ELF-1 (cell line): ENCODE measurements at regions not wholly inside any gene's neighbourhood (a gene's known extent, or its start where the extent isn't known, plus 50 kb on each side); places are given as distances from the start of the nearest gene placed in this dataset.

ENCODE experiments used
- DNase-seq: peaks from one replicate; pipeline ENCODE4 v3.0.0-alpha.2; 2016; ENCODE audit warnings: low read depth, low spot score

DNA sequence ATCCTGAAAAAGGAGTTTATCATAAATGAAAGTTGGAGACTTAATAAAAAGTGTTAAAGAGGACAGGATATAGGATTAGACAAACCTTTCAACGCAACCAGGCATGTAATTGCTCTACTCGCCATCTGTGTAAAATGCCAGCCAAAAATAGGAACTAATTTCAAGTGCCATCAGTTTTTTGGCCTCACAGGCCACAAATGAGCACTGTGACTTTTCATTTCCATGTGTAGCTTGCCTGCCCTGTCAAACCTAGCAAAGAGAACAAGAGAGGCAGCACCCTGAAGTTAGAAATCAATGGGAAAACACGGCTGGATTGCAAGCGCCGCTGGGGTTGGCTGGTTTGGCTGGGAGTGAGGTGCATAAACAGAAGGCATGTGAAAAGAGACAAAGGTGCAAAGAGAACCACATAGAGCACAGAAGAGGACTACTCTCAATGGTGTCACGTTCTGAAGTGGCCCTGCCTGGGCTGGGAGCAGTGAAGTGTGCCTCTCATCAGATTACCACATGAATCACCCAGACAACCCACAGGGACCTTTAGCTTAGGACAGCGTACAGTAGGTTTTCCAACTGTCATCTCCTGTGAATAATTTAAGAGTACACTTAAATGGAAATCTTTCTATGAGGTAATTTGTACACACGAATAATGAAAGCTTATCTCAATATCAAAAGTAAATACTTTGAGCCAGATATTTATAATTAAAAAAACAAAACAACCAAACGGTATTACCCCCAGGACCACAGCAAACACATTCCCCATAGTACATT, 78.0 kb upstream of the NHSL1 start:
- DNase-seq = peak; percentile 65

DNA sequence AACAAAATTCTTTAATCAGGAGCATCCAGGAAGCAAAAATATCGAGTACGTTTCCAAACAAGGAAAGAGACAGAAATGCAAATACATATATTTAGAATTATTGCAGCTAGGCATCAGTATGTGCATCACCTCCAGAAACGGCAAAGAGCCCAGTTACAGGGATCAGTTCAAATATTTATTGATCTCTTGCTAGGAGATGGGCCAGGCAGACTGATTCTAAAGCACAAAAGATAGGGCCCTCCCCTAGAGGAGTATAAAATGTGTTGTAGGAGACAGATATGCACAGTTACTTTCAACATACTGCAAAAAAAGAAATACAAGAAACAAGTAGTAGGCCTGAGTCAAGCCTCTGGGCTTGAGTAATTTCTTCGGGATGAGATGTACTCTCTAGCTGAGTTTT, 80.7 kb upstream of the NHSL1 start:
- no peak for DNase-seq

DNA sequence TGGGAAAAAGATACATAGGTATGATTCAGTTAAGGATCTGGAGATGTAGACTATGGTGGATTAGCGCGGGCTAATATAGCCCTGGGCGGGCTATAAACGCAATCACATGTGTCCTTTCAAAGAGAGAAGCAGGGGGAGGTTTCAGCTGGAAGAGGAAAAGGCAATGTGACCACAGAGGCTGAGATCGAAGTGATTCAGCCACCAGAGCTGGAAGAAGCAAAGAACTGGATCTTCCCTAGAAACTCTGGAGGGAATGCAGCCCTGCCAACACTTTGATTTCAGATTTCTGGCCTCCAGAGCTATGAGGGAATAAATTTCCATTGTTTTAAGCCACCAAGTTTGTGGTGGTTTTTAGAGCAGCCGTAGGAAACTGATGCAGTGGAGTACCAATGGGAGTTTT, 81.5 kb upstream of the NHSL1 start:
- no peak for DNase-seq

DNA sequence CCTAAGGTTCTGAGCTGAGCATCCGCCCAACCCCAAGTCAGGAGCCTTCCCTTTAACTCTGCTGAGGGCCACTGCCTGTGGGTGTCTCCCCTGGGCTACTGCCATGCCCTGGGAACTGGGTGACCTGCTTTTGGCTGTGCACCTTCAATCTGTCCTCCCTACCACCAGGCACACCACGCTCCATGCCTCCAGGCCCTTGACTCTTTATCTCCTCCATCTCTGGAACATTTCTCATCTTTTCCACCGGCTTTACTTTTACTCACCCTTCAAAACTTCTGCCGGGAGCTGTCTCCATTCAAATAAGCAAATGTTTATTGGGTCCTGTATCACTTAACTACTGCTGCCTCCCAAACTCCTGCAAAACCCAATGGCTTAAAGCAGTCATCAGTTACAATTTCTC, 83.3 kb upstream of the NHSL1 start:
- no peak for DNase-seq

DNA sequence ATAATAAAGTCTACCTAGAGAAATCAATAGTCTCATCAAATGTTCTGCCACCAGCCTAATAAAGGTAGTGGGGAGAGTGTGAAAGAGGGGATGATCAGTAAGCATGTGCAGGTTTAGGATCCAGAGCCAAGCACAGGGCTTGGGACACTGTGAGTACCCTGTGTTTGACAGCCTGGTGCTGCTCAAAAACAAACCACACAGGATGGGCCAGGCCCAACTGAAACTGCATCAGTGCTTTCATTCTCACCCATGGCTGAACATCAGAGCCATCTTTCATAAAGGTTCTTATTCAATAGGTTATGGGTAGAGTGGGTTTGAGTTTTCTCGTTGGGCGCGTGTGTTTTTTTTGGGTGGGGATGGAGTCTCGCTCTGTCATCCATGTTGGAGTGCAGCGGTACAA, 87.3 kb upstream of the NHSL1 start:
- DNase-seq = no peak

DNA sequence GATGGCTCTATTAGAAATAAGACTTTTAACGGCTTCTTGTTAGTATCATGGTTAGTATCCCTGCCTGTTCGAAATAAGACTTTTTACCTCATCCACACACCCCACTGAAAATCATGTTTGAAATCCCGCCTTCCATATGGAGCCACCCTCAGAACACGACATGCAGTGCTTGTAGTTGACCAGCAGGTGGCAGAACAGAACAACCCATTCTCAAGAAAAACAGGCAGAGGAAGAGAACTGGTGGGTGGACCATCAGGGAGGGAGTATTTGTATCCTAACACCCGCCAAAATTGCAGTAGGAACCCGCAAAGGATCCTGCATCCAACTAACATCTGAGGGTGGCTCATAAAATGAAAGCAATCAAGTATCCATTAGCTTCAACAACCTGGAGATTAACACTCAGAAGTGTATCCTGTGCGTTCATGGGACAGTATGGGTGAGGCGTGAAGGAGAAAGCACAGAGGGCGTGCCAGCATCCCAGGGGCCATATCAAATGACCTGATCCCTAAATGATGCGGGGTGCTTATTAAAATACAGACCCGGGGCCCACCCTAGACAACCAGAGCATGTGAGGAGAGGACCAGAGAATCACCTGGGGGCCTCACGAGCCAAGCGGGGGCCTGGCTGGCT, 89.6 kb upstream of the NHSL1 start:
- peak; percentile 83 for DNase-seq

DNA sequence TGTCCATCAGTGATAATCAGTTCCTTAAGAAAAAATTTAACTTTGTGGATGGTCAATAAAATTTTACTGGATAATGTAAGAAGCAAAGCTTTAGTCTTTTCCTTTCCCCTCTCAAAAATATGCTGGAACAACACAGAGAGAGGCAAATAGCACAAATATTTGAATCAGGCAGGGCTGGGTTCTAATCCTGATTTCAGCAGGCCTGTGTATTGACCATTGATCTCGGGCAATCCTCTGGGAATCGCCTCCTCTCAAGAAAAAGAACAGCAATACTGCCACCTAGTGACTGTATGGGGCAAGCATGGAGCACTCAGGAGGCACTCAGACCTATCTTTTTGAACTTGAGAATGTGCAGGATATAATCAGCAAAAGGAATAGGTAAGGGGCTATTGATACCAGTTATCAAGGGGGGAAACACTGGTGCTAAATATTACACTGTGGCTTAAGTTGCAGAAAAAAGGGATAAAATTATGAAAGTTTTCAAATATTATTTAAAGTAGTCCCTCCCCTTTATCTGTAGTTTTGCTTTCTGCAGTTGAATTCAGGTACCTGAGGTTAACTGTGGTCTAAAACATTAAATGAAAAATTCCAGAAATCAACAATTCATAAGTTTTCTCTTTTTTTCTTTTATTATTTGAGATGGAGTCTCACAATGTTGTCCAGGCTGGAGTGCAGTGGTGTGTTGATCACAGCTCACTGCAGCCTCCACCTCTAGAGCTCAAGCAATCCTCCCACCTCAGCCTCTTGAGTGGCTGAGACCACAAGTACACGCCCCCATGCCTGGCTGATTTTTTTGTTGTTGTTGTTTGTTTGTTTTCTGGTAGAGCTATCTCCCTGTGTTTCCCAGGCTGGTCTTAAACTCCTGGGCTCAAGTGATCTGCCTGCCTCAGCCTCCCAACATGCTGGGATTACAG, 91.8 kb upstream of the NHSL1 start:
- peak; percentile 71 for DNase-seq

DNA sequence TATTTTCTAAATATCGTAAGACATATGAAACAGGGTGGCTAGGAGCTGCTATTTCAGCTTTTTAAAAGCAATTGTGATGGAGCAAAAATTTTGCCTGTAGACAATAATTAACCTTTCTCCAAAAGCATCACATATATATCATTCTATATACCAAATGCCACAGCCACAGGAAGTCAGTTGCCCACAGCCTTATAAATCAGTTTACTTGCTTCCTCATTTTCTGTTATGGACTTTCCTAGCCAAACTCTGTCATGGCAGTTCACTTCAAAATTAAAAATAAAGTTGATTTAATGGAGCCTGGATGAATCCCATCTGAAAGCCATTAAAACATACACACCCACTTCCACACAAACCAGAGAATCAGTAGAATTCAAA, 93.4 kb upstream of the NHSL1 start:
- DNase-seq = no peak

DNA sequence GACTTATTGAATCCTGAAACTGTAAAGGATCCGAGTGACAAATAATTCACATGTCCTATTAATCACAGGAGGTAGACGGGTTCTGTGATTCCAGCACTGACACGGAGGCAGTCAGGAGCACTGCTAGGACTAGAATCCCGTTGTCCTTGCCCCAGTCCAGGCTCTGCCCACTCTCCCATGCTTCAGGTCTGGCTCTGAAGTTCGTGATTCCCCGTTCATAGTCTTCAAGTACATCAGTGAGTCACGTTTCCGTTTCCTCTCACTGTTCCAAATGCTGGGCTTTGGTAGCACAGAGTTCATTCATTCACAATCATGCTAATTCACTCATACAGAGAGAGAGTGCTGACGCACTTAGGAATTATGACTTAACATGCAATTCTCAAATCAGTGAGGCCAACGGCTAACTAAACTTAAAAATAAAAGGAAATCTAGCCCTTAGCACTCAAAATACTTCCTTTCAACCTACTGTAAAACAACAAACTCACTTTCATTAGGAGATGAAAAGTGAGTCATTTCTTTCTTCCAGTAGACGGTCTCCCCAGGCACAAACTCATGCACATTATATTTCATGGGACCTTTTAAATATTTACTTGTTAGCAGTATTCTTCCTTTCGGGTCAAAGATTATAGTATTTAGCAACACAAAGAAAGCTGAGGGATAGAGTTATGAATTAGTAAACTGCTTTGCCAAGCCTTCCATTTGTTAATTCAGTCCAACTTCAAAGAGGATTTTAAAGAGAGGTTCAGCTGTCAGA, 94.0 kb upstream of the NHSL1 start:
- no peak for DNase-seq

DNA sequence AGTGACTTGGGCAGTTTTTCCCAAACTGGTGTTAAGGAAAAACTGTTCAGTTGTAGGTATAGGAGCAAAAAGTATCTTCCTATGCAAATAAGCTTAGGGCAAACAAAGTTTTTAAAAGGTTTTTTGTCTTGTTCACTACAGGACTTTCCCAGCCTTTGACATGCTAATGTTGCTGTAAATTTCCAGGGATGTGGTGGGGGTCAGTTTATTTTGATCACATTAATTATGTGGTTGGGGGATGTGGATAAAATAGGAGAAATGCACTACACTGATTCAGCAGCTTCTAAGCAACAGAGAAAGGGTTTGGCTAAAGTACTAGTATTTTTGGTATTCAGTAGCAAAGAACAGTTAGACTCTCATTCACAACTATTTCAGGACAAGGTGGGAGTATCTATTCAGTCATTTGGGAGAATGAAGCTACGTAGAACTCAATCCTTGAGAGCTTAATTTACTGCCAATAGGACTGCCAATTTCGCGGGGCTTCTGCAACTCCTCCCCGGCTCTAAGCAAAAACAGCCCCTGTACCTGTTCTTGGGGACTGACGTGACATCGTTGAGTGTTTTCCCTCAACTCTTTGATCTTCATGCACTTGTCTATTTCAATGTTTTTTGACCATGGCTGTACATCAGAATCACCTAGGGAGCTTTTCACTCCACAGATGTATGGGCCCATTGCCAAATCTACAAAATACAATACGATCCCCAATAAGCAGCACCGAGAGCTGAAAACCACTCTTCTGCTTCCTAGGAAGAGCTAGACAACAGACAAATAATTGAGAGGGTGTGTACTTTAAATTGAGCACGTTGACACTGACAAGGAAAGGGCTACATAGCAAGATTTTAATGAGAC, 94.8 kb upstream of the NHSL1 start:
- no peak for DNase-seq

DNA sequence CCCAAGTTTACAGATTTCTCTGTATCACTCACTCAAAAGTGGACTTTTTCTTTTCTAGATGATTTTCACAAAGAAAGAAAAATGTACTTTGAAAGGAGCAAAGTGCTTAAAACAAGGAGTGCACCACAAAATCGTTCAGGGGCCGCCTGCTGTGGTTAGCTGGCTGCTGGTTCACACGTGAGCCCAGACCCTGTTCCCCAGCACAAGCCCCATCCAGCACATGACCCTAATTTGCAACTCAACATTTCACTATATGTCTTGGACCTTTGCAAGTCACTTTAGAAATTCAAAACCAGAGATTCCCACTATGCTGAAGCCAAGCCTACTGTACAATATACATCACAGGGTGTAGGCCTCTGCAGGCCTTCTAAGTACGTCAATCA, 95.5 kb upstream of the NHSL1 start:
- DNase-seq = no peak

DNA sequence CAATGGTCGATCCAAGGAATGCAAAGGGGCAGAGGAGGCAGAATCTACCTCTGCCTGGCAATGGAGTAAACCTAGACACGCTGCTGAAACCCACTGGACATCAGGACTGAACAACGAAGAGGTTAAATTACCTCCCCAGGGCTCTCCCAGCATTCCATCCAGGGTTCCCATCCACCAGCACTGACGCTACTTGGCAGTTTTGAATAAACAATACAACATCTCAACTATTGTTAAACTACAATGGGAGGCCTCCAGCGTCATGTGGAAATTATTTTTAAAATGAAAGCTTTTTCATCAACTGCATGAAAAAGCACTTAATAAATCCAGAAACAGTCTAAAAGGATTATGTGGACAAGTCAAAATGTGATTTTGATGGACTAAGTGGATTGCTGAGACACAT, 96.8 kb upstream of the NHSL1 start:
- no peak for DNase-seq

DNA sequence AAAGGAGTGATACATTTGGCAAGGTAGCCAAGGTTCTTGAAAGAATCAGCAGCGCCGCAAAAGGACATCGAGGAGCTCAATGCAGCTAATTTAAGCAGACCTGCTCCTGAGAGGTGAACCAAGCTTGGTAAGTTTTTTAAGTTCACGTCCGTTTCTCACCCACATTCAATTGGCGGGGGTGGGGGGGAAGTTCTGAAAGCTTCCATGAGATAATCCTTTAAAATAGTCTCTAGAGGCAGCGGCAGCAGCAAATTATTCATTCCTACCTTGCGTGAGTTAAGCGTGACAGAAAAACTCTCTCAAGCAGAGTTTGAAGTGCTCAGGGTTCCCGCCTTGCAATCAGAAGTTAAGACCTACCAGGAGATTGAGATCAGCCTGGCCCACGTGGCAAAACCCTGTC, 97.3 kb upstream of the NHSL1 start:
- DNase-seq = no peak

DNA sequence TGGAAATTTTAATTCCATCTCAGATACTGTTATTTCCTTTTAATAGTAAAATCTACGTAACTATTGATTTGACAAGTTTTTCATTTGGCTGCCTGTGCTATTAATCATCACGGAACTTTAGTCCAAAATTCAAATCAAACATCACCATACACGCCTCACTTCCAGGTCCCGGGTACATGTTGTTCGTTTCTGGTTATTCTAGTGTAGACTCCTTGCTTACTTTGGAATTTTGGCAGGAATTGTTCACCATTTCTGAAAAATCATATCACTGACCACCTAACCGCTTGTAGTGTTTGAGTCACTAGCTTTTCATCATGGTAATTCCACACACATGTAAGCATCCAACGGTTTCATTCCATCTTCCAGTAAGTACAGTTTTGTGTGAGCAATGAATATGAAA, 98.0 kb upstream of the NHSL1 start:
- DNase-seq = no peak

DNA sequence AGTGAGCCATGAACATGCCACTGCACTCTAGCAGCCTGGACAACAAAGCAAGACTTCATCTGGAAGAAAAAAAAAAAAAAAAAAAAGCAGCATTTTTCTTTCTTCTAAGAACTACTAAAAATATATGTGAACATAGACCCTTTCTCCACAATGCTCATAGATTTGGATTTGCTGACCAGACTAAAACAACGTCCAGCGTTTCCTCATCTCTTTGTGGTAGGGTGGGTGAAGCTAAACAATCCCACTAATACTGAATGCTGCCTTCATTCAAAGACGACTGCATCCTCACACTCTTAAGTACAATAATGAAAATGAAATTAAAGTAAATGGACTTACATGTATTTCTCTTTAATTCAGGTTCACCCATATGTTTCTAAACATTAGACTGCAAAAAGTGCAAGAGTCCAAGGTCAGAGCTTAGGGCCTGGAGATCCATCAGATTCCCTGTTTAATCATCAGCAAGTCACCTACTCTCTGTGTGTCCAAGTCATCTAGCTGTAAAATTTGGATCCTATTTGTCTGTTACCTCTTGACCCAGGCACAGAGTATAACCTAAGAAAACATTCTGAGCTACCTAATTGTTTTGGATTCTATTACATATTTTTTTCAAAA, 99.4 kb upstream of the NHSL1 start:
- DNase-seq = no peak

DNA sequence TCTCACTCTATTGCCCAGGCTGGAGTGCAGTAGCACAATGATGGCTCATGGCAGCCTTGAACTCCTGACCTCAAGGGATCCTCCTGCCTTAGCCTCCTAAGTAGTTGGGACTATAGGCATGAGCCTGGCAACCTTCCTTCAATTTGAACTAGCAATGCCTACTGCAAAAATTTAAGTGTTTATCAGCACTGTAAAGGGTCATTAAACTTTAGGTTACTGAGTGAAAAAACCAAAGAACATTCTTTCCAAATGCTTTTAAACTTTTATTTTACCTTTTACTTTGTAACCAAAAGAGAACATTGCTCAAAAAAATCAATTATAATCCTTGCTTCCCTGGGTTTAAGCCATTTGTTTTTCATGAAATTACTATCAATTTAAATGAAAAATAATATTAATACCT, 101.0 kb upstream of the NHSL1 start:
- DNase-seq = no peak

DNA sequence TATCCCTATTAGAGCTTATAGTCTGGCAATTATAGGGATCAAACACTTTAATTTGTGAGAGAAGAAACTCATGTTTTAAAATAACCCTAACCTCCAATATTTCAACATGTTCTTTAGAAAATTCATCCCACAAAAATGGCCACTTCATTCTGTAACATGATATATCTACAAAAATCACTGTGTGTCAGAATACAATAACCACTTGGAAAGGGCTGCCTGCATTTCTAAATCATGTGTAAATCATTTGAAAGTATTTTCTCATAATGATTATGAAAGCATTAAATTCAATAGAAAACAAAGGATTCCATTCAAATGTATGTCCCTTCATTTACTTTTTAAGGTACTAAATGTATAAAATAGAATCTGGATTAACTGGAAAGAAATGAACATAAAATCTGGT, 101.4 kb upstream of the NHSL1 start:
- no peak for DNase-seq

DNA sequence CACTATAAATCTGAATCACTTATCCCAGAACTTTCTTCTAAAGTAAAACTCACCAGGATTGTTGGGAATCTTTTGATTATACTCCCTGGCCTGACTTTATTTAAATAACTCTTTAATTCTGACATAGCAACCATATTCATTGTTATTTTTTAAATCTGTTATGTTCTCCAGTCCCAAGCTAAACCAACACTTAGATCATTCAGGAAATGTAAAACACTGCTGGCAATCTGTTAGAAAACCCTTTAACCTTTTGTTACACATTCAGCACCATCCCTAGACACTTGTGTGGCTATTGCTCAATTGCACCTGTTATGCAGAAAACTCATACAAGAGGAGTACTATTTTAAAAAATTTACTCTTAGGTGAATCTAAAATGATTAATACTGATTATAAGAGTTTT, 101.8 kb upstream of the NHSL1 start:
- no peak for DNase-seq

DNA sequence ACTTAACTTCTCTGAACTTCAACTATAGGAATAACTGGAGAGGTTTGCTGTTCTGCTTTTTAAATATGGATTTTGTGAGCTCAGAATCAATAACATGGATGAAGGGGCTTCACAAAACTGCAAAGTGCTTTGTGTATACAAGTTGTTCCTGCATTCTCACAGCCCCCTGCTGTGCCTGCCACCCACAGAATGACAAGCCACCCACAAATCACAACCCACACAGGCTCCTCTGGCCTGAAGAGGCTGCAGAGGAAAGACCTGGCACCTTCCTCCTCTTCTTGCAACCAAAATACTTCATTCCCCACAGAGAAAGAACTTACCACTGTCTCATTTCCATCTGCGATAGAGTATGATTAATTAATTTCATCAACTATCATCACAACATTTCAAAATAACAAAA, 106.7 kb upstream of the NHSL1 start:
- DNase-seq = no peak
